H1 (cell line): ENCODE measurements at regions not wholly inside any gene's neighbourhood (a gene's known extent, or its start where the extent isn't known, plus 50 kb on each side); places are given as distances from the start of the nearest gene placed in this dataset.

Experiments used
- CTCF ChIA-PET: fragments of 300-600 bp; sonication (Branson Sonifier 250); formaldehyde crosslinking; loops from one replicate; lab custom pipeline; 2021; ENCODE audit not compliant: partially characterized antibody; lab: Charles Lee
- POLR2A ChIA-PET: fragments of 300-600 bp; sonication (Branson Sonifier 250); formaldehyde crosslinking; loops from one replicate; lab custom pipeline; 2021; ENCODE audit warnings: inconsistent platforms; ENCODE audit not compliant: partially characterized antibody; lab: Charles Lee
- DNase-seq, 2 experiments: peaks; one replicate each; pipeline versions ENCODE4 v3.0.0 to v3.0.0-alpha.2; 2010 to 2022; ENCODE audit warnings: low spot score in 2 of 2, low read depth in 1 of 2, mixed read lengths in 1 of 2
- FAIRE-seq: peaks from 2 replicates; lab custom pipeline; 2011; peaks lifted over from hg19 to GRCh38; lab: Jason Lieb, UNC
- H2AFZ ChIP-seq: 2 replicates; pipeline ENCODE4 v1.8.1; 2012; ENCODE audit warnings: low read length, inconsistent platforms
- H2AK5ac ChIP-seq: 2 replicates; pipeline ENCODE4 v1.6.1; 2013; ENCODE audit warnings: low read depth, low read length
- H2BK120ac ChIP-seq: replicated peaks from 2 replicates; pipeline ENCODE3; 2013; ENCODE audit warnings: low read depth, low read length, inconsistent platforms
- H2BK12ac ChIP-seq: 2 replicates; pipeline ENCODE4 v1.6.1; 2013; ENCODE audit warnings: low read depth, low read length
- H2BK15ac ChIP-seq: 2 replicates; pipeline ENCODE4 v1.6.1; 2013; ENCODE audit warnings: low read length
- H2BK20ac ChIP-seq: 2 replicates; pipeline ENCODE4 v1.6.1; 2013; ENCODE audit warnings: low read length
- H2BK5ac ChIP-seq: 2 replicates; pipeline ENCODE4 v1.6.1; 2013; ENCODE audit warnings: low read depth, low read length
- H3K14ac ChIP-seq: 2 replicates; pipeline ENCODE4 v1.6.1; 2013; ENCODE audit warnings: inconsistent platforms; ENCODE audit not compliant: insufficient read length
- H3K18ac ChIP-seq: 2 replicates; pipeline ENCODE4 v1.6.1; 2013; ENCODE audit warnings: low read length; ENCODE audit errors: extremely low read depth
- H3K23ac ChIP-seq: 2 replicates; pipeline ENCODE4 v1.6.1; 2013; ENCODE audit warnings: inconsistent platforms; ENCODE audit not compliant: insufficient read length
- H3K23me2 ChIP-seq: 2 replicates; pipeline ENCODE4 v1.6.1; 2013; ENCODE audit warnings: low read depth, low read length
- H3K27ac ChIP-seq: 2 replicates; pipeline ENCODE4 v1.6.1; 2011; ENCODE audit warnings: low read depth, low read length, inconsistent platforms
- H3K27me3 ChIP-seq, 4 experiments: replicated peaks in 1 of 4; 1 replicate in 1 of 4; 2 replicates in 3 of 4; pipeline versions ENCODE4 v1.6.1 to v1.8.1; 2011 to 2013; ENCODE audit warnings: low read length in 3 of 4, mild to moderate bottlenecking in 3 of 4, inconsistent platforms in 2 of 4, mixed read lengths in 2 of 4, moderate library complexity in 1 of 4; ENCODE audit not compliant: control insufficient read depth in 3 of 4, insufficient read depth in 3 of 4; ENCODE audit errors: extremely low read depth in 1 of 4
- H3K36me3 ChIP-seq, 4 experiments: 2 replicates each; pipeline versions ENCODE4 v1.6.1 to v1.8.1; 2011 to 2013; ENCODE audit warnings: mild to moderate bottlenecking in 4 of 4, low read length in 3 of 4, moderate library complexity in 2 of 4, control low read depth in 1 of 4, inconsistent platforms in 1 of 4; ENCODE audit not compliant: insufficient read depth in 4 of 4, control insufficient read depth in 2 of 4
- H3K4ac ChIP-seq: replicated peaks from 2 replicates; pipeline ENCODE3; 2013; ENCODE audit warnings: low read length, low read depth, mixed read lengths, inconsistent platforms; ENCODE audit not compliant: insufficient read length
- H3K4me1 ChIP-seq, 4 experiments: replicated peaks in 1 of 4; 1 replicate in 1 of 4; 2 replicates in 3 of 4; pipeline versions ENCODE4 v1.6.1 to v1.8.1; 2011 to 2013; ENCODE audit warnings: low read length in 3 of 4, inconsistent platforms in 2 of 4, mixed read lengths in 1 of 4; ENCODE audit not compliant: insufficient read depth in 4 of 4, control insufficient read depth in 3 of 4
- H3K4me2 ChIP-seq, 2 experiments: 2 replicates each; pipeline versions ENCODE4 v1.6.1 to v1.8.1; 2011 to 2013; ENCODE audit warnings: low read depth in 2 of 2, low read length in 2 of 2, control low read depth in 1 of 2, inconsistent platforms in 1 of 2, mild to moderate bottlenecking in 1 of 2; ENCODE audit not compliant: insufficient read depth in 1 of 2
- H3K4me3 ChIP-seq, 4 experiments: fragments of 200-600, 300-600 bp in 1 of 4; sonication (generic), shearing (Covaris generic), sonication (Bioruptor Twin) in 1 of 4; 2 replicates each; pipeline versions ENCODE4 v1.5.1 to v1.8.1; 2011 to 2016; ENCODE audit warnings: low read length in 4 of 4, low read depth in 3 of 4, control low read depth in 2 of 4, inconsistent platforms in 2 of 4, mild to moderate bottlenecking in 2 of 4, mixed read lengths in 1 of 4, moderate library complexity in 1 of 4; ENCODE audit not compliant: insufficient read depth in 2 of 4; ENCODE audit errors: extremely low read depth in 1 of 4
- H3K56ac ChIP-seq: replicated peaks from 2 replicates; pipeline ENCODE3; 2013; ENCODE audit warnings: low read depth, mild to moderate bottlenecking, mixed read lengths, low read length, inconsistent platforms; ENCODE audit not compliant: insufficient read length
- H3K79me1 ChIP-seq: 2 replicates; pipeline ENCODE4 v1.6.1; 2013; ENCODE audit warnings: low read depth, low read length, control low read depth
- H3K79me2 ChIP-seq, 2 experiments: 2 replicates each; pipeline versions ENCODE4 v1.6.1 to v1.8.1; 2012 to 2013; ENCODE audit warnings: low read length in 2 of 2, mild to moderate bottlenecking in 2 of 2, inconsistent platforms in 1 of 2; ENCODE audit not compliant: insufficient read depth in 2 of 2, control insufficient read depth in 1 of 2
- H3K9ac ChIP-seq, 4 experiments: replicated peaks in 1 of 4; 1 replicate in 1 of 4; 2 replicates in 3 of 4; pipeline versions ENCODE4 v1.6.1 to v1.8.1; 2011 to 2013; ENCODE audit warnings: low read depth in 3 of 4, low read length in 3 of 4, control low read depth in 2 of 4, mild to moderate bottlenecking in 2 of 4, moderate library complexity in 2 of 4, inconsistent platforms in 1 of 4; ENCODE audit errors: extremely low read depth in 1 of 4
- H3K9me3 ChIP-seq, 2 experiments: 2 replicates each; pipeline versions ENCODE4 v1.6.1 to v1.8.1; 2012 to 2013; ENCODE audit warnings: mild to moderate bottlenecking in 2 of 2, moderate library complexity in 2 of 2, control low read depth in 1 of 2, inconsistent platforms in 1 of 2, low read depth in 1 of 2, low read length in 1 of 2, mixed read lengths in 1 of 2; ENCODE audit not compliant: insufficient read depth in 2 of 2
- H4K20me1 ChIP-seq, 2 experiments: replicated peaks in 1 of 2; 2 replicates each; pipeline versions ENCODE3 to v1.8.1; 2011 to 2013; ENCODE audit warnings: inconsistent platforms in 2 of 2, low read length in 2 of 2, mild to moderate bottlenecking in 1 of 2; ENCODE audit not compliant: insufficient read depth in 2 of 2, control insufficient read depth in 1 of 2
- H4K5ac ChIP-seq: 2 replicates; pipeline ENCODE4 v1.6.1; 2013; ENCODE audit warnings: low read length, low read depth, mixed read lengths, inconsistent platforms; ENCODE audit not compliant: insufficient read length
- H4K8ac ChIP-seq: 2 replicates; pipeline ENCODE4 v1.8.0; 2013; ENCODE audit warnings: mild to moderate bottlenecking, moderate library complexity, low read length, inconsistent platforms; ENCODE audit not compliant: insufficient read depth; ENCODE audit errors: extremely low read depth
- H4K91ac ChIP-seq: replicated peaks from 2 replicates; pipeline ENCODE3; 2013; ENCODE audit warnings: low read length, mixed read lengths, inconsistent platforms; ENCODE audit not compliant: insufficient read length
- BACH1 ChIP-seq: IDR thresholded peaks from 2 replicates; pipeline ENCODE4 v1.6.1; 2012; ENCODE audit warnings: low read length, improper control_type of control experiment
- CBX8 ChIP-seq: fragments of 300-800, 300-1000 bp; sonication (generic); IDR thresholded peaks from 2 replicates; pipeline ENCODE4 v1.7.1; 2016; ENCODE audit warnings: low read depth, low read length, borderline replicate concordance
- CHD1 ChIP-seq: IDR thresholded peaks from 2 replicates; pipeline ENCODE4 v1.6.1; 2012; ENCODE audit warnings: low read depth, low read length, improper control_type of control experiment
- POLR2AphosphoS5 ChIP-seq: IDR thresholded peaks from 2 replicates; pipeline ENCODE4 v1.6.1; 2011; ENCODE audit warnings: low read depth, low read length
- SAP30 ChIP-seq: fragments of 300-600 bp; sonication (generic); IDR thresholded peaks from 2 replicates; pipeline ENCODE4 v1.7.1; 2012; ENCODE audit warnings: low read length, moderate library complexity, mild to moderate bottlenecking, inconsistent platforms; ENCODE audit not compliant: insufficient read depth, insufficient replicate concordance
- WGBS, 2 experiments: shearing (Covaris generic) in 1 of 2; methylation state at CpG; one replicate each; pipeline versions ENCODE4 v1.1.6 to v1.1.7; 2013 to 2015; ENCODE audit warnings: low lambda C conversion rate in 2 of 2, mixed read lengths in 2 of 2, inconsistent platforms in 1 of 2, low coverage in 1 of 2, missing lambda C conversion rate in 1 of 2; ENCODE audit not compliant: insufficient replicate concordance in 2 of 2, insufficient coverage in 1 of 2, insufficient read length in 1 of 2; ENCODE audit errors: extremely low coverage in 1 of 2, missing lambda C conversion rate in 1 of 2; 5-methylcytosine and 5-hydroxymethylcytosine counted together
- TF ChIP-seq, protein P1 (sequence below): IDR thresholded peaks from 2 replicates; pipeline ENCODE4 v1.6.1; 2012; ENCODE audit warnings: inconsistent platforms

DNA sequence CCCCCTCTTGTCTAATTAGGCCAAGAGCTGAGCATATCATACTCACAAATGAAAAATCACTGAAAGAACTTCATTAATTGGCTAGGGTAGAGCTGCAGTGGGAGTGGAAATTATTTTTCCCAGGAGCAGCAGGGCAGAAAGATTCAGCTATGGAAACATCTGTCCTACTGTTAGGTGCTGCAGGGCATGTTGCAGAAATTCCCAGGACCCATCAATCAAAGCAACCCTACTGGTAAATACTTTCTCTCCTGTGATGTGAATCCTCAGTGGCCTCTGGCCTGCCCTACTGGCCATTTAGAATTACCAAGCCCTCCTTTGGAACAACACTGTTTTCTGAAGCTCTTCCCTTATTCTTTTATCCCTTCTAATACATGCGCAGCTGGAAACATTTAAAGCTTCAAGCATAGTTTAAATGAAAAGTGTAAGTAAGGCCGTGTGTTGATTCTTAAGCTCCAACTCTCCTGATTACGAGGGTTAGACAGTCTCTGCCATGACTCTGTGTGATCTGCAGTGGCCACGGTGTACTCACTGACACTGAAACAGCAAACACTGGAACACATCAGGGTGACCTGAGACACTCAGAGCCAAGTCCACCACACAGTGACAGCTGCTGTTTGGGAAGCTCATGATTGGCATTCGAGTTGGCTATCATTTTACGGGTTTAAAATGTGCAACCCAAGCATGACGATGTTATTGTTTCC lies 62.6 kb upstream of the TMCC3 start:
- Histone ChIP-seq H3K79me2 (no peaks in the 10 kb centered on the region), H3K23me2 (no peaks in the 10 kb centered on the region), H3K27ac (no peak overlapping the region), H2BK120ac (no peak overlapping the region), H4K8ac (no peak overlapping the region), H2AFZ (no peak overlapping the region), H3K36me3 (no peaks in the 10 kb centered on the region), H2AK5ac (no peak overlapping the region), H2BK15ac (no peak overlapping the region), H4K20me1 (no peaks in the 10 kb centered on the region), H2BK20ac (no peak overlapping the region), H3K4ac (no peak overlapping the region), H2BK5ac (no peak overlapping the region), H3K4me2 (no peak overlapping the region), H3K79me1 (no peaks in the 10 kb centered on the region), H3K4me1 (peaks cover 0 to 3% (median 1%) of the 10 kb centered on the region in 4 experiments; a peak in 1 of 7 replicates), H4K91ac (no peak overlapping the region), H3K4me3 (no peak overlapping the region), H3K9ac (no peak overlapping the region), H3K18ac (no peak overlapping the region), H3K23ac (no peak overlapping the region), H3K9me3 (no peaks in the 10 kb centered on the region), H4K5ac (no peak overlapping the region), H2BK12ac (no peak overlapping the region), H3K14ac (no peak overlapping the region), H3K27me3 (no peaks in the 10 kb centered on the region), H3K56ac (no peak overlapping the region)
- FAIRE-seq = no peak
- POLR2A ChIA-PET = no interaction called here
- TF ChIP-seq SAP30 (no peak), CHD1 (no peak), CBX8 (no peak), POLR2AphosphoS5 (no peak), BACH1 (no peak)
- TF ChIP-seq, protein P1, sequence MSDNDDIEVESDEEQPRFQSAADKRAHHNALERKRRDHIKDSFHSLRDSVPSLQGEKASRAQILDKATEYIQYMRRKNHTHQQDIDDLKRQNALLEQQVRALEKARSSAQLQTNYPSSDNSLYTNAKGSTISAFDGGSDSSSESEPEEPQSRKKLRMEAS = no peak
- 94% methylated on average over 7 of the region's 7 CpGs; no CpG with 5 or more reads in 1 of the 2 experiments for WGBS, 2 experiments
- DNase-seq = no peak
- CTCF ChIA-PET = interaction anchor here (0.9 to 2.6 kb wide), 8 partner anchors 8 to 161 kb away, joined by 3 to 14 read pairs (median 4); no protein-coding TSS in a partner anchor
